Testis (tissue), 2 donors: ENCODE measurements at regions not wholly inside any gene's neighbourhood (a gene's known extent, or its start where the extent isn't known, plus 50 kb on each side); places are given as distances from the start of the nearest gene placed in this dataset.

Experiments used
- DNase-seq: peaks from one replicate; pipeline ENCODE4 v3.0.0-alpha.2; 2019
- H3K27ac ChIP-seq, 2 donors: fragments of 200-600 bp; sonication (generic); one replicate each; pipeline ENCODE4 v1.5.1; 2019
- H3K27me3 ChIP-seq: fragments of 200-600 bp; sonication (generic); one replicate; pipeline ENCODE4 v1.5.1; 2019
- H3K36me3 ChIP-seq: fragments of 200-600 bp; sonication (generic); one replicate; pipeline ENCODE4 v1.5.1; 2017; ENCODE audit warnings: low read depth; ENCODE audit errors: missing control alignments
- H3K4me1 ChIP-seq: fragments of 200-600 bp; sonication (generic); one replicate; pipeline ENCODE4 v1.5.1; 2019
- H3K4me3 ChIP-seq, 2 donors: fragments of 200-600 bp; sonication (generic); one replicate each; pipeline ENCODE4 v1.5.1; 2017 to 2019
- H3K9me3 ChIP-seq: fragments of 200-600 bp; sonication (generic); one replicate; pipeline ENCODE4 v1.5.1; 2017
- CTCF ChIP-seq, 3 experiments: fragments of 450-650 bp in 2 of 3; fragments of 200-600 bp in 1 of 3; sonication (generic) in 1 of 3; IDR thresholded peaks; one replicate each; pipeline ENCODE4 v1.5.1; 2016 to 2019; ENCODE audit warnings: antibody characterized with exemption in 3 of 3, mild to moderate bottlenecking in 2 of 3, moderate library complexity in 1 of 3
- POLR2A ChIP-seq: fragments of 450-650 bp; IDR thresholded peaks from one replicate; pipeline ENCODE4 v1.6.1; 2017; ENCODE audit warnings: antibody characterized with exemption, mild to moderate bottlenecking, moderate library complexity
- WGBS, 2 donors: methylation state at CpG; one replicate each; pipeline ENCODE4 v1.1.5; 2018; 5-methylcytosine and 5-hydroxymethylcytosine counted together
- intact Hi-C: fragments of 100-400 bp; cut with DNase I; formaldehyde crosslinking; loops from one replicate; pipeline ENCODE4 v1.15.1; 2023; ENCODE audit warnings: low total_unique reads

- WGBS, 2 donors = 82 to 100% methylated on average over 1 of the region's 1 CpG
- Histone ChIP-seq H3K4me1 (no peaks in the 10 kb centered on the region), H3K27ac (no peak overlapping the region), H3K36me3 (no peaks in the 10 kb centered on the region), H3K4me3 (no peak overlapping the region), H3K9me3 (no peaks in the 10 kb centered on the region), H3K27me3 (no peaks in the 10 kb centered on the region)
- DNase-seq = no peak
- no peak for TF ChIP-seq CTCF (IDR thresholded peaks at IDR 0.05)
- TF ChIP-seq POLR2A = no peak
- intact Hi-C loops = no loop called here
These were observed 457.7 kb upstream of the TMPO start for GRCh38 chr12:98057701-98058100.

DNA sequence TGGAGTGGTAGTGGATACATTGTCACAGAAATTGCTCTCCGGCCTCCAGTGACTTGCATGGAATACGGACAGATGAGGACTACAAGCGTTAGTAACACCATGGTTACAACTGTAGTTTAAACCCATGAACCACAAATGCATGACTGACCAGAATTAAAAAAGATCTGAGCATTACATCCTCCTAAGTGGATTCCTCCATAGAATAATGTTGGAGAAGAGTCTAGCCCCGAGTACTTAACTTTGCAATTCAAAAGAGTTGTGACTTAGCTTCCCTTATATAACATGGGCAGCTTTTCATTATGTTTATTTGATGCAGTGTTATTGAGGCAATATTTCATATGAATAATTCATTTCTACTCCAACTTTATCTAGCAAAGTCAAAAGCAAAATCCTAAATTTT is 457.2 kb upstream of the TMPO start:
- no peak overlapping the region for H3K27ac ChIP-seq
- TF ChIP-seq POLR2A (no peak), CTCF (IDR thresholded peaks at IDR 0.05) (no peak)

DNA sequence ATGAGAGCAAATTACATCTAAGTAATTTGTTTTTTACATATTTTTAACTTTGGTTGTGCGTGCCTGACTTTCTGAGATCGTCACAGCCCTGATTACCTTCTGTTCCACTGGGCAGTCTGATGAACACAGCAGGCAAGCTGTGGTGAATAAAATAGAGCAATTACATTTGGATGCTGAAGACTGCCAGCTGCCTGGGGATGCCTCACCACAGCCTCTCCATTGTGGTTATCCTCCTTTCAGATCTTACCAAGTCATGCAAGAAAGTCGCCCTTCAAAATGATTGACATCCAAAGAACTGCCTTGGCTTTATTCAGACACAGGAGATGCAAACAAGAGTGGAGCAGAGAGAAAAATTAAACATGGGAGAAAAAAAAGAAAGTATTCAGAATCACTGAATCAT is 456.6 kb upstream of the TMPO start:
- WGBS, 2 donors = 91 to 95% methylated on average over 3 of the region's 3 CpGs
- intact Hi-C loops = no loop called here

More for the DNA sequence above, 457.2 kb upstream of the TMPO start:
- no peak overlapping the region for H3K4me3 ChIP-seq
- H3K9me3 ChIP-seq = no peaks in the 10 kb centered on the region
- no peaks in the 10 kb centered on the region for H3K36me3 ChIP-seq
- intact Hi-C loops = no loop called here
- H3K27me3 ChIP-seq = no peaks in the 10 kb centered on the region
- no peak for DNase-seq
- 79 to 87% methylated on average over 4 of the region's 4 CpGs for WGBS, 2 donors
- H3K4me1 ChIP-seq = no peaks in the 10 kb centered on the region

DNA sequence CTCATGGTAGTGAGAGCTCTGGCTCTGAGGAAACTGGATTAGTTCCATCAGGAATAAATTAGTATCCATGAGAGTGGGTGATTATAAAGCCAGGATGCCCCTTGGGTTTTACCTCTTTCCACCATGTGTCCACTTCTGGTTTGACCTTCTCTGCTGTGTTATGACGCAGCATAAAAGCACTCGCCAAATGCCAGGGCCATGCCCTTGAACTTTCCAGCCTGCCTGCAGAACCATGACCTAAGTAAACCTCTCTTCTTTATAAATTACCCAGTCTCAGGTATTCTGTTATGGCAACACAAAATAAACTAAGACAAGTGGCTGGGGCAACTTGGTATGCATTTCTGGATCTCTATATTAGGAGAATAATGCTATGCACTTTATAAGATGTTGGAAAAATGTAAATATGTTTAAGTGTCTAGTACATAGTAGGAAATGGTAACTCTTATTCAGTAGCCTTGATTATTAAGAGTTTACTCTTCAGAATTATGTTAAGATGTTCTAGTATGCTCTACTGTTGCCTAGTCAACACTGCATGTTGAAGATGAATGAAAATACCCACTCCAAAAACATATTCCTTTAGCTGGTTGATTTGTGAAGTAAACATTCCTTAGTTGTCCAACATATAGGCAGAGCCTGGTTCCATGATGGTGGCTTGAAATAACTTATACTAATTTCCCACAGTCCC is 455.6 kb upstream of the TMPO start:
- no peak overlapping the region for H3K27ac ChIP-seq
- H3K27me3 ChIP-seq = no peaks in the 10 kb centered on the region
- intact Hi-C loops = no loop called here
- TF ChIP-seq POLR2A (no peak), CTCF (IDR thresholded peaks at IDR 0.05) (no peak)
- H3K4me1 ChIP-seq = no peaks in the 10 kb centered on the region
- no peaks in the 10 kb centered on the region for H3K9me3 ChIP-seq
- no peaks in the 10 kb centered on the region for H3K36me3 ChIP-seq
- no peak for DNase-seq
- 75 to 76% methylated on average over 2 of the region's 2 CpGs for WGBS, 2 donors
- no peak overlapping the region for H3K4me3 ChIP-seq

More for the DNA sequence above, 456.6 kb upstream of the TMPO start:
- DNase-seq = no peak
- Histone ChIP-seq H3K4me1 (no peaks in the 10 kb centered on the region), H3K27ac (no peak overlapping the region), H3K9me3 (no peaks in the 10 kb centered on the region), H3K27me3 (no peaks in the 10 kb centered on the region), H3K4me3 (no peak overlapping the region), H3K36me3 (no peaks in the 10 kb centered on the region)
- no peak for TF ChIP-seq POLR2A
- no peak for TF ChIP-seq CTCF (IDR thresholded peaks at IDR 0.05)

DNA sequence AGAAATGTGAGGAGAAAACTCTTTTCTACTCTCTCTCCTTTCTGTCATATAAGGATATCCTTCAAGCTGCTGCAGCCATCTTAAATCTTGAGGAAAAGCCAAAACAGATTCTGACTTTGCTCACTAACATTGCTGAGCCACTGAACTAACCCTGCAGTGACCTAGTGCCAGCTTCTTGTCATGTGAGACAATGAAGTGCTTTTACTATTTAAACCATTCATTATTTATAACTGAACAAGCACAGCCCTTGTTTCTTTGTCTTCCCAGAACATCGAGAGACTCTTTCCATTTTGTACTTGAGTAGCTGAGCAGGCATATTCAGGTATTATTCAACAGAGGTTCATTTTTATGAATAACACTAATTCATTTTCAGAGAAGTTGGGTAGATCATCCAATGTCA is 455.0 kb upstream of the TMPO start:
- no peak for DNase-seq

More for the DNA sequence above, 455.0 kb upstream of the TMPO start:
- no peaks in the 10 kb centered on the region for H3K36me3 ChIP-seq
- TF ChIP-seq CTCF (IDR thresholded peaks at IDR 0.05) = no peak
- no peak for TF ChIP-seq POLR2A
- H3K9me3 ChIP-seq = no peaks in the 10 kb centered on the region
- no peak overlapping the region for H3K4me3 ChIP-seq
- no peaks in the 10 kb centered on the region for H3K27me3 ChIP-seq
- WGBS, 2 donors = 57 to 91% methylated on average over 1 of the region's 1 CpG
- H3K27ac ChIP-seq = no peak overlapping the region
- intact Hi-C loops = no loop called here
- no peaks in the 10 kb centered on the region for H3K4me1 ChIP-seq
